T-helper 17 cell (primary cell): ENCODE measurements at regions not wholly inside any gene's neighbourhood (a gene's known extent, or its start where the extent isn't known, plus 50 kb on each side); places are given as distances from the start of the nearest gene placed in this dataset.
A peak's percentile ranks its signal among the peaks of the same experiment; 100 is the strongest.

Experiments used
- ATAC-seq: fragments of 150-1000 bp; cut with Tn5 transposase; 2 replicates; pipeline ENCODE4 v1.10.0; 2021; ENCODE audit warnings: mild to moderate bottlenecking, moderate library complexity
- DNase-seq, 3 donors: peaks; one replicate each; pipeline versions ENCODE4 v3.0.0 to v3.0.0-alpha.2; 2020 to 2021
- H3K9me3 ChIP-seq: one replicate; pipeline ENCODE4 v1.7.0; 2013; ENCODE audit warnings: low read length, mild to moderate bottlenecking; ENCODE audit not compliant: control insufficient read depth, poor library complexity, severe bottlenecking
- H3K27ac Mint-ChIP-seq: one replicate; pipeline ENCODE4 v1.8.0; 2022; ENCODE audit warnings: mild to moderate bottlenecking, moderate library complexity, mixed read lengths
- H3K27me3 Mint-ChIP-seq: one replicate; pipeline ENCODE4 v1.8.0; 2022; ENCODE audit warnings: mixed read lengths
- H3K36me3 Mint-ChIP-seq: one replicate; pipeline ENCODE4 v1.8.0; 2022; ENCODE audit warnings: low read depth, mixed read lengths
- H3K4me1 Mint-ChIP-seq: one replicate; pipeline ENCODE4 v1.8.0; 2022; ENCODE audit warnings: mild to moderate bottlenecking, mixed read lengths
- H3K4me3 Mint-ChIP-seq: one replicate; pipeline ENCODE4 v1.8.0; 2022; ENCODE audit warnings: mild to moderate bottlenecking, moderate library complexity, mixed read lengths

GRCh38 chr1:222454186-222454585 is 93.7 kb downstream of the HHIPL2 start:
- Mint-ChIP-seq H3K4me1 (peaks cover 10% of the 10 kb centered on the region), H3K27me3 (no peaks in the 10 kb centered on the region), H3K36me3 (peaks cover 3% of the 10 kb centered on the region), H3K27ac (no peak overlapping the region), H3K4me3 (no peak overlapping the region)
- no peaks in the 10 kb centered on the region for H3K9me3 ChIP-seq
- DNase-seq (no peak), ATAC-seq (no peak)

GRCh38 chr1:222452031-222452430 is 95.9 kb downstream of the HHIPL2 start:
- H3K4me3 Mint-ChIP-seq = no peak overlapping the region
- no peaks in the 10 kb centered on the region for H3K9me3 ChIP-seq
- peaks cover 4% of the 10 kb centered on the region for H3K36me3 Mint-ChIP-seq
- no peak for ATAC-seq
- no peak for DNase-seq
- H3K27ac Mint-ChIP-seq = no peak overlapping the region
- peaks cover 12% of the 10 kb centered on the region for H3K4me1 Mint-ChIP-seq
- no peaks in the 10 kb centered on the region for H3K27me3 Mint-ChIP-seq

- Mint-ChIP-seq H3K27me3 (no peaks in the 10 kb centered on the region), H3K4me3 (no peak overlapping the region), H3K36me3 (peaks cover 2% of the 10 kb centered on the region), H3K27ac (no peak overlapping the region), H3K4me1 (peaks cover 24% of the 10 kb centered on the region)
- ATAC-seq = no peak
- no peaks in the 10 kb centered on the region for H3K9me3 ChIP-seq
- no peak for DNase-seq
These were observed 104.3 kb downstream of the HHIPL2 start for GRCh38 chr1:222443566-222443965.

- H3K27me3 Mint-ChIP-seq = no peaks in the 10 kb centered on the region
- no peaks in the 10 kb centered on the region for H3K9me3 ChIP-seq
- H3K27ac Mint-ChIP-seq = no peak overlapping the region
- H3K36me3 Mint-ChIP-seq = peaks cover 2% of the 10 kb centered on the region
- H3K4me1 Mint-ChIP-seq = peaks cover 22% of the 10 kb centered on the region
- ATAC-seq (no peak), DNase-seq (no peak)
- no peak overlapping the region for H3K4me3 Mint-ChIP-seq
These were observed 106.8 kb downstream of the HHIPL2 start for GRCh38 chr1:222441066-222441465.

GRCh38 chr1:222424826-222425225 is 123.1 kb downstream of the HHIPL2 start:
- H3K9me3 ChIP-seq = no peaks in the 10 kb centered on the region
- ATAC-seq = no peak
- peaks cover 2% of the 10 kb centered on the region for H3K36me3 Mint-ChIP-seq
- H3K27me3 Mint-ChIP-seq = no peaks in the 10 kb centered on the region
- H3K4me1 Mint-ChIP-seq = peaks cover 21% of the 10 kb centered on the region
- no peak for DNase-seq
- H3K27ac Mint-ChIP-seq = no peak overlapping the region
- no peak overlapping the region for H3K4me3 Mint-ChIP-seq

- Mint-ChIP-seq H3K27me3 (no peaks in the 10 kb centered on the region), H3K4me1 (peaks cover 30% of the 10 kb centered on the region), H3K27ac (peak overlapping the region; percentile 12), H3K36me3 (no peaks in the 10 kb centered on the region), H3K4me3 (peak overlapping the region; percentile 62)
- no peaks in the 10 kb centered on the region for H3K9me3 ChIP-seq
- ATAC-seq (no peak), DNase-seq (no peak)
These were observed 126.5 kb downstream of the HHIPL2 start for GRCh38 chr1:222421380-222421779.

GRCh38 chr1:222420633-222421032 is 127.3 kb downstream of the HHIPL2 start:
- peak overlapping the region; percentile 62 for H3K4me3 Mint-ChIP-seq
- peaks cover 33% of the 10 kb centered on the region for H3K4me1 Mint-ChIP-seq
- no peaks in the 10 kb centered on the region for H3K27me3 Mint-ChIP-seq
- no peaks in the 10 kb centered on the region for H3K36me3 Mint-ChIP-seq
- no peak for DNase-seq
- H3K27ac Mint-ChIP-seq = peak overlapping the region; percentile 12
- no peaks in the 10 kb centered on the region for H3K9me3 ChIP-seq
- peak; percentile 90 for ATAC-seq

- ATAC-seq (no peak), DNase-seq (no peak)
- Mint-ChIP-seq H3K4me3 (no peak overlapping the region), H3K27me3 (no peaks in the 10 kb centered on the region), H3K36me3 (no peaks in the 10 kb centered on the region), H3K4me1 (peaks cover 33% of the 10 kb centered on the region), H3K27ac (no peak overlapping the region)
- no peaks in the 10 kb centered on the region for H3K9me3 ChIP-seq
These were observed 129.2 kb downstream of the HHIPL2 start for GRCh38 chr1:222418654-222419053.

- Mint-ChIP-seq H3K4me3 (peak overlapping the region; percentile 39), H3K27me3 (no peaks in the 10 kb centered on the region), H3K4me1 (peaks cover 32% of the 10 kb centered on the region), H3K27ac (no peak overlapping the region), H3K36me3 (no peaks in the 10 kb centered on the region)
- DNase-seq (no peak), ATAC-seq (no peak)
- no peaks in the 10 kb centered on the region for H3K9me3 ChIP-seq
These were observed 130.6 kb downstream of the HHIPL2 start for GRCh38 chr1:222417264-222417663.

- no peaks in the 10 kb centered on the region for H3K9me3 ChIP-seq
- Mint-ChIP-seq H3K4me3 (no peak overlapping the region), H3K27ac (no peak overlapping the region), H3K4me1 (peaks cover 25% of the 10 kb centered on the region), H3K27me3 (no peaks in the 10 kb centered on the region), H3K36me3 (no peaks in the 10 kb centered on the region)
- ATAC-seq = no peak
- no peak for DNase-seq
These were observed 131.7 kb downstream of the HHIPL2 start for GRCh38 chr1:222416001-222416791.

GRCh38 chr1:222415441-222415840 is 132.5 kb downstream of the HHIPL2 start:
- no peak overlapping the region for H3K27ac Mint-ChIP-seq
- no peak for ATAC-seq
- DNase-seq = no peak
- H3K9me3 ChIP-seq = no peaks in the 10 kb centered on the region
- H3K27me3 Mint-ChIP-seq = no peaks in the 10 kb centered on the region
- H3K36me3 Mint-ChIP-seq = no peaks in the 10 kb centered on the region
- H3K4me3 Mint-ChIP-seq = no peak overlapping the region
- H3K4me1 Mint-ChIP-seq = peaks cover 17% of the 10 kb centered on the region

GRCh38 chr1:222413991-222414549 is 133.8 kb downstream of the HHIPL2 start:
- no peaks in the 10 kb centered on the region for H3K27me3 Mint-ChIP-seq
- H3K4me1 Mint-ChIP-seq = peaks cover 10% of the 10 kb centered on the region
- no peak for ATAC-seq
- no peaks in the 10 kb centered on the region for H3K9me3 ChIP-seq
- no peak overlapping the region for H3K27ac Mint-ChIP-seq
- no peaks in the 10 kb centered on the region for H3K36me3 Mint-ChIP-seq
- DNase-seq = no peak
- no peak overlapping the region for H3K4me3 Mint-ChIP-seq

- Mint-ChIP-seq H3K27ac (no peak overlapping the region), H3K27me3 (no peaks in the 10 kb centered on the region), H3K36me3 (no peaks in the 10 kb centered on the region), H3K4me3 (no peak overlapping the region), H3K4me1 (peaks cover 10% of the 10 kb centered on the region)
- no peak for ATAC-seq
- H3K9me3 ChIP-seq = no peaks in the 10 kb centered on the region
- no peak for DNase-seq
These were observed 134.5 kb downstream of the HHIPL2 start for GRCh38 chr1:222413436-222413835.

- Mint-ChIP-seq H3K4me3 (peak overlapping the region; percentile 87), H3K27ac (peak overlapping the region; percentile 44), H3K27me3 (peaks cover 6% of the 10 kb centered on the region), H3K36me3 (peaks cover 3% of the 10 kb centered on the region), H3K4me1 (peaks cover 3% of the 10 kb centered on the region)
- peak; percentile 59 for ATAC-seq
- H3K9me3 ChIP-seq = no peaks in the 10 kb centered on the region
- DNase-seq = no peak
These were observed 143.2 kb downstream of the HHIPL2 start for GRCh38 chr1:222404710-222405109.
